NB4 (cell line): ENCODE measurements at regions not wholly inside any gene's neighbourhood (a gene's known extent, or its start where the extent isn't known, plus 50 kb on each side); places are given as distances from the start of the nearest gene placed in this dataset.

ENCODE experiments used
- CTCF ChIP-seq: IDR thresholded peaks from one replicate; pipeline ENCODE4 v1.5.1; 2012; ENCODE audit warnings: low read depth, low read length
- MAX ChIP-seq: IDR thresholded peaks from 2 replicates; pipeline ENCODE4 v1.6.1; 2011; ENCODE audit warnings: low read depth, low read length
- MYC ChIP-seq: IDR thresholded peaks from 2 replicates; pipeline ENCODE4 v1.6.1; 2011; ENCODE audit warnings: low read depth, low read length

GRCh38 chr16:66262253-66263167, 104.0 kb upstream of the CDH5 start:
- TF ChIP-seq MYC (no peak), MAX (no peak), CTCF (no peak)
